IPS-18c (cell line): ENCODE measurements at regions not wholly inside any gene's neighbourhood (a gene's known extent, or its start where the extent isn't known, plus 50 kb on each side); places are given as distances from the start of the nearest gene placed in this dataset.
"Not testable (repeated sequence)": the region's sequence is repeated elsewhere in the genome, so short reads cannot be mapped to it uniquely, and the experiment has no call there.

ENCODE experiments used
- H3K4me3 ChIP-seq: 2 replicates; pipeline ENCODE4 v1.7.0; 2013; ENCODE audit warnings: low read depth, mild to moderate bottlenecking, low read length, moderate library complexity; ENCODE audit not compliant: insufficient read depth
- H3K9me3 ChIP-seq: one replicate; pipeline ENCODE4 v1.6.1; 2013; ENCODE audit warnings: mild to moderate bottlenecking, low read length, moderate library complexity; ENCODE audit not compliant: control insufficient read depth, insufficient read depth

GRCh38 chr17:21778866-21779265, 86.5 kb downstream of the KCNJ18 start:
- not testable (repeated sequence) for H3K9me3 ChIP-seq, H3K4me3 ChIP-seq

GRCh38 chr17:21780293-21780888, 88.1 kb downstream of the KCNJ18 start:
- H3K4me3 ChIP-seq, H3K9me3 ChIP-seq: not testable (repeated sequence)

- not testable (repeated sequence) for H3K4me3 ChIP-seq, H3K9me3 ChIP-seq
Measured at GRCh38 chr17:21780919-21781665, 88.8 kb downstream of the KCNJ18 start.

GRCh38 chr17:21781666-21782024, 89.3 kb downstream of the KCNJ18 start:
- not testable (repeated sequence) for H3K4me3 ChIP-seq, H3K9me3 ChIP-seq

GRCh38 chr17:21782107-21782506, 89.8 kb downstream of the KCNJ18 start:
- not testable (repeated sequence) for H3K4me3 ChIP-seq, H3K9me3 ChIP-seq

- H3K9me3 ChIP-seq, H3K4me3 ChIP-seq: not testable (repeated sequence)
Measured at GRCh38 chr17:21782604-21783003, 90.3 kb downstream of the KCNJ18 start.

GRCh38 chr17:21783017-21783416, 90.7 kb downstream of the KCNJ18 start:
- H3K9me3 ChIP-seq, H3K4me3 ChIP-seq: not testable (repeated sequence)

- H3K4me3 ChIP-seq = not testable (repeated sequence)
- peaks cover 15% of the 10 kb centered on the region for H3K9me3 ChIP-seq
Measured at GRCh38 chr17:21814272-21814671, 121.9 kb downstream of the KCNJ18 start.

GRCh38 chr17:21814776-21815175, 122.5 kb downstream of the KCNJ18 start:
- peaks cover 15% of the 10 kb centered on the region for H3K9me3 ChIP-seq
- no peak overlapping the region; the same call in 1 of the 2 replicates for H3K4me3 ChIP-seq

GRCh38 chr17:21815352-21816063, 123.2 kb downstream of the KCNJ18 start:
- Histone ChIP-seq H3K9me3 (peaks cover 15% of the 10 kb centered on the region), H3K4me3 (no peak overlapping the region)

- peaks cover 15% of the 10 kb centered on the region for H3K9me3 ChIP-seq
Measured at GRCh38 chr17:21816592-21817567, 124.6 kb downstream of the KCNJ18 start.

GRCh38 chr17:21817791-21818364, 125.6 kb downstream of the KCNJ18 start:
- H3K4me3 ChIP-seq = no peak overlapping the region; the same call in 1 of the 2 replicates
- peaks cover 20% of the 10 kb centered on the region for H3K9me3 ChIP-seq

More at GRCh38 chr17:21816592-21817567, 124.6 kb downstream of the KCNJ18 start:
- H3K4me3 ChIP-seq = no peak overlapping the region

GRCh38 chr17:21823090-21823489, 130.8 kb downstream of the KCNJ18 start:
- Histone ChIP-seq H3K9me3 (peaks cover 9% of the 10 kb centered on the region), H3K4me3 (no peak overlapping the region)

- Histone ChIP-seq H3K9me3 (peaks cover 9% of the 10 kb centered on the region), H3K4me3 (no peak overlapping the region)
Measured at GRCh38 chr17:21823643-21824042, 131.3 kb downstream of the KCNJ18 start.

- Histone ChIP-seq H3K9me3 (peaks cover 20% of the 10 kb centered on the region), H3K4me3 (no peak overlapping the region)
Measured at GRCh38 chr17:21841839-21842238, 149.5 kb downstream of the KCNJ18 start.

- Histone ChIP-seq H3K4me3 (no peak overlapping the region), H3K9me3 (peaks cover 21% of the 10 kb centered on the region)
Measured at GRCh38 chr17:21842332-21843317, 150.3 kb downstream of the KCNJ18 start.
